Brain microvascular endothelial cell (primary cell): ENCODE measurements at regions not wholly inside any gene's neighbourhood (a gene's known extent, or its start where the extent isn't known, plus 50 kb on each side); places are given as distances from the start of the nearest gene placed in this dataset.

Source experiments
- DNase-seq: peaks from one replicate; pipeline ENCODE4 v3.0.0-alpha.2; 2020
- H3K27ac ChIP-seq: fragments of 250-450 bp; sonication (Bioruptor Pico); 2 replicates; pipeline ENCODE4 v1.5.1; 2020; ENCODE audit warnings: mild to moderate bottlenecking, moderate library complexity
- H3K27me3 ChIP-seq: fragments of 250-450 bp; sonication (Bioruptor Pico); replicated peaks from 2 replicates; pipeline ENCODE4 v1.5.1; 2020; ENCODE audit warnings: mild to moderate bottlenecking
- H3K36me3 ChIP-seq: fragments of 250-450 bp; sonication (Bioruptor Pico); replicated peaks from 2 replicates; pipeline ENCODE4 v1.5.1; 2020; ENCODE audit warnings: mild to moderate bottlenecking
- H3K4me3 ChIP-seq: 2 replicates; pipeline ENCODE4 v1.5.1; 2011; ENCODE audit warnings: low read depth, mild to moderate bottlenecking, control low read depth, low read length, moderate library complexity
- CTCF ChIP-seq: IDR thresholded peaks from 2 replicates; pipeline ENCODE4 v1.5.1; 2011; ENCODE audit warnings: low read depth, mild to moderate bottlenecking, moderate library complexity, low read length, control low read depth, inconsistent platforms; ENCODE audit errors: missing control alignments
- in situ Hi-C: cut with HindIII; loops from 2 replicates; pipeline ENCODE4 v1.10.0; 2017; ENCODE audit warnings: low sequenced_read_pairs, low pct_ligation_motif_present

- no peak for TF ChIP-seq CTCF
- no peak for DNase-seq
- no peaks in the 10 kb centered on the region for H3K27me3 ChIP-seq
- H3K4me3 ChIP-seq = no peak overlapping the region
- in situ Hi-C loops = no loop called here
- H3K27ac ChIP-seq = no peak overlapping the region
- H3K36me3 ChIP-seq = no peaks in the 10 kb centered on the region
Measured at GRCh38 chr10:89074120-89074519, 83.5 kb downstream of the FAS start.

- Histone ChIP-seq H3K27me3 (no peaks in the 10 kb centered on the region), H3K36me3 (no peaks in the 10 kb centered on the region), H3K27ac (no peak overlapping the region), H3K4me3 (no peak overlapping the region)
- in situ Hi-C loops = no loop called here
- no peak for TF ChIP-seq CTCF
- DNase-seq = no peak
Measured at GRCh38 chr10:89073719-89074118, 83.1 kb downstream of the FAS start.

GRCh38 chr10:89069589-89069988 lies 79.0 kb downstream of the FAS start:
- TF ChIP-seq CTCF = no peak
- in situ Hi-C loops = no loop called here
- no peaks in the 10 kb centered on the region for H3K27me3 ChIP-seq
- no peak for DNase-seq
- no peak overlapping the region for H3K27ac ChIP-seq
- no peaks in the 10 kb centered on the region for H3K36me3 ChIP-seq
- no peak overlapping the region for H3K4me3 ChIP-seq
